SU-DHL-6 (cell line): ENCODE measurements at regions not wholly inside any gene's neighbourhood (a gene's known extent, or its start where the extent isn't known, plus 50 kb on each side); places are given as distances from the start of the nearest gene placed in this dataset.

ENCODE experiments used
- H2AFZ ChIP-seq: fragments of 200-600 bp; sonication (generic); 2 replicates; pipeline ENCODE4 v1.6.1; 2014; ENCODE audit warnings: low read depth, mild to moderate bottlenecking, moderate library complexity, mixed read lengths, antibody characterized with exemption, low read length; ENCODE audit not compliant: severe bottlenecking
- H3F3A ChIP-seq: fragments of 200-600 bp; shearing (Covaris generic); 2 replicates; pipeline ENCODE4 v1.6.0; 2016; ENCODE audit warnings: antibody characterized with exemption, mild to moderate bottlenecking; ENCODE audit not compliant: insufficient read depth
- H3K27ac ChIP-seq: fragments of 200-600 bp; sonication (generic); 2 replicates; pipeline ENCODE4 v1.5.1; 2016; ENCODE audit warnings: low read depth, mild to moderate bottlenecking, low read length, moderate library complexity, mixed read lengths
- H3K27me3 ChIP-seq: fragments of 200-600 bp; sonication (generic), shearing (Covaris generic); 2 replicates; pipeline ENCODE4 v1.6.0; 2014; ENCODE audit warnings: mild to moderate bottlenecking, low read length
- H3K36me3 ChIP-seq: fragments of 200-600 bp; sonication (generic); 2 replicates; pipeline ENCODE4 v1.6.1; 2014; ENCODE audit warnings: mild to moderate bottlenecking, low read length, mixed read lengths
- H3K4me2 ChIP-seq: fragments of 300-600, 200-600 bp; shearing (Covaris generic), sonication (generic); 2 replicates; pipeline ENCODE4 v1.6.0; 2014; ENCODE audit warnings: low read length, low read depth, mild to moderate bottlenecking; ENCODE audit not compliant: poor library complexity, severe bottlenecking
- H3K4me3 ChIP-seq: fragments of 200-600 bp; sonication (generic); 2 replicates; pipeline ENCODE4 v1.5.1; 2014; ENCODE audit warnings: antibody characterized with exemption, low read length, mild to moderate bottlenecking, mixed read lengths; ENCODE audit not compliant: insufficient read depth, poor library complexity, severe bottlenecking
- H3K79me2 ChIP-seq: fragments of 200-600 bp; sonication (generic); 2 replicates; pipeline ENCODE4 v1.6.1; 2014; ENCODE audit warnings: mild to moderate bottlenecking, low read length, moderate library complexity; ENCODE audit not compliant: insufficient read depth
- H3K9ac ChIP-seq: fragments of 200-600 bp; sonication (generic); 2 replicates; pipeline ENCODE4 v1.7.0; 2014; ENCODE audit warnings: mild to moderate bottlenecking, low read length
- H3K9me2 ChIP-seq: fragments of 200-600 bp; sonication (generic); replicated peaks from 2 replicates; pipeline ENCODE4 v1.6.1; 2014; ENCODE audit warnings: low read length; ENCODE audit not compliant: insufficient read depth
- H3K9me3 ChIP-seq: fragments of 200-600 bp; sonication (generic); 2 replicates; pipeline ENCODE4 v1.6.1; 2014; ENCODE audit warnings: low read length, mixed read lengths; ENCODE audit not compliant: insufficient read depth
- H4K20me1 ChIP-seq: fragments of 200-600 bp; sonication (generic); 2 replicates; pipeline ENCODE4 v1.6.1; 2014; ENCODE audit warnings: low read depth, mild to moderate bottlenecking, antibody characterized with exemption, low read length, moderate library complexity, mixed read lengths
- EZH2phosphoT487 ChIP-seq: fragments of 200-600 bp; sonication (generic), shearing (Covaris generic); conservative IDR thresholded peaks from 2 replicates; pipeline ENCODE4 v1.6.1; 2018; ENCODE audit warnings: mild to moderate bottlenecking, antibody characterized with exemption, low read length, moderate library complexity, mixed read lengths
- TF ChIP-seq, protein P1 (sequence below): fragments of 200-600 bp; sonication (generic); IDR thresholded peaks from one replicate; pipeline ENCODE4 v1.5.1; 2017; ENCODE audit warnings: antibody characterized with exemption, mild to moderate bottlenecking, low read length, moderate library complexity; ENCODE audit not compliant: insufficient read depth, poor library complexity, severe bottlenecking

DNA sequence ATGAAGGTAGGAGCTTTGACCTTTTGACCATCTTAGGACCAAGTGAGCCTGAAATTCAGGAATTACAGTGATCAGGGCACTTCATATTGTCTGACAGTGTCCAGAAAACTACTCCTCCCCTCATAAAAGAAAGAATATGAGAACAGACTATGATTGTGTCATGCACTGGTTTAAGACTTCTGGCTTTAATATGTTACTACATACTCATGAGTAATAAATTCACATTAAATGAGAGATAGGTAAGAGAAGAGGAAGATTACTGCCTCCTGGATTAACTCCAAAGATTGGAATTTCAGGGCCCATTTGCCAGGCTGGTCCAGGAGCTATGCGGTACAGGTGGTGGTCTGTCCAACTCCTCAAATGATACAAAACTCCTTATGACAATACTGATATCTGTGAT lies 213.5 kb upstream of the ADRA1B start:
- Histone ChIP-seq H3K36me3 (no peaks in the 10 kb centered on the region), H4K20me1 (no peaks in the 10 kb centered on the region), H2AFZ (no peak overlapping the region), H3K4me3 (no peak overlapping the region), H3K9me2 (no peaks in the 10 kb centered on the region), H3K9me3 (no peaks in the 10 kb centered on the region; the same call in 1 of the 2 replicates), H3K27ac (no peak overlapping the region), H3F3A (no peaks in the 10 kb centered on the region), H3K27me3 (no peaks in the 10 kb centered on the region), H3K4me2 (no peak overlapping the region), H3K9ac (no peak overlapping the region), H3K79me2 (no peaks in the 10 kb centered on the region)
- TF ChIP-seq, protein P1, sequence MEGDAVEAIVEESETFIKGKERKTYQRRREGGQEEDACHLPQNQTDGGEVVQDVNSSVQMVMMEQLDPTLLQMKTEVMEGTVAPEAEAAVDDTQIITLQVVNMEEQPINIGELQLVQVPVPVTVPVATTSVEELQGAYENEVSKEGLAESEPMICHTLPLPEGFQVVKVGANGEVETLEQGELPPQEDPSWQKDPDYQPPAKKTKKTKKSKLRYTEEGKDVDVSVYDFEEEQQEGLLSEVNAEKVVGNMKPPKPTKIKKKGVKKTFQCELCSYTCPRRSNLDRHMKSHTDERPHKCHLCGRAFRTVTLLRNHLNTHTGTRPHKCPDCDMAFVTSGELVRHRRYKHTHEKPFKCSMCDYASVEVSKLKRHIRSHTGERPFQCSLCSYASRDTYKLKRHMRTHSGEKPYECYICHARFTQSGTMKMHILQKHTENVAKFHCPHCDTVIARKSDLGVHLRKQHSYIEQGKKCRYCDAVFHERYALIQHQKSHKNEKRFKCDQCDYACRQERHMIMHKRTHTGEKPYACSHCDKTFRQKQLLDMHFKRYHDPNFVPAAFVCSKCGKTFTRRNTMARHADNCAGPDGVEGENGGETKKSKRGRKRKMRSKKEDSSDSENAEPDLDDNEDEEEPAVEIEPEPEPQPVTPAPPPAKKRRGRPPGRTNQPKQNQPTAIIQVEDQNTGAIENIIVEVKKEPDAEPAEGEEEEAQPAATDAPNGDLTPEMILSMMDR = no peak
- TF ChIP-seq EZH2phosphoT487 = no peak

DNA sequence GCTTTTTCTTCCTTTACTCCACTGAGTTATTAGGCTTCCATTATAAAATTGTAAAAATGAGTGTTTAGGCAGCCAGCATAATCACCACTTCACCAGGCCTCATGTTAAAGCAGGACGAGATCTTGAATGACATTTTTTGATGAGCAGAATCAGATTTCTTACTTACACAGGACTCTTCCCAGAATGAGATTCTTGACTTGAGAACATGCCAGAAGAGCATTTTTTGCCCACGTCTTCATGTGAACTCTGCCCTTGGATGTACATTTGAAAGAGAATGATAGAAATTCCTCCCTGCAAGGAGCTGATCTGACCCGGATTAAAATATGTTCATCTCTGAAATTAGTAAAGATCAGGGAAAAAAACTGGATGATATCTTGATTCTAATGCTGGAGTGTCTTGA lies 212.1 kb upstream of the ADRA1B start:
- Histone ChIP-seq H3K9me3 (no peaks in the 10 kb centered on the region; the same call in 1 of the 2 replicates), H3K9me2 (no peaks in the 10 kb centered on the region), H3K4me2 (no peak overlapping the region), H2AFZ (no peak overlapping the region), H3K27ac (no peak overlapping the region), H3K79me2 (no peaks in the 10 kb centered on the region), H3F3A (no peaks in the 10 kb centered on the region), H4K20me1 (no peaks in the 10 kb centered on the region), H3K4me3 (no peak overlapping the region), H3K36me3 (no peaks in the 10 kb centered on the region), H3K27me3 (no peaks in the 10 kb centered on the region), H3K9ac (no peak overlapping the region)
- TF ChIP-seq, protein P1 = no peak
- no peak for TF ChIP-seq EZH2phosphoT487

DNA sequence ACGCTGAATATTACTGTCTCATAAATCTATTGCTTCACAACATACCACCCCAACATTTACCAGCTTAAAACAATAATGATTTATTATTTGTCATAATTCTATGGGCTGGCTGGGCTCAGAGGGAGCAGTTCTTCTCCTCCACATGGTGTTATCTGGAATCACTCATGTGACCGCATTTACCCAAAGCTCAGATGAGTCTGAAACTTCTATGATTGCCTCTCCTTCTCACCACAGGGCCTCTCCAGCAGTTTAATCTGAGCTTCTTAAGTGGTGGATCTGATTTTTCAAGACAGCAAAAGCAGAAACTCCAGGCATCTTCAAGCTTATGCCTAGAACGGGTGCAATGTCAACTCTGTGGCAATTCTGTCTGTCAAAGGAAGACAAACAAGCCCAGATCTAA lies 210.3 kb upstream of the ADRA1B start:
- H3K27ac ChIP-seq = no peak overlapping the region
- H3K27me3 ChIP-seq = no peaks in the 10 kb centered on the region
- H3K36me3 ChIP-seq = no peaks in the 10 kb centered on the region
- no peaks in the 10 kb centered on the region; the same call in 1 of the 2 replicates for H3K9me3 ChIP-seq
- TF ChIP-seq, protein P1 = no peak
- TF ChIP-seq EZH2phosphoT487 = no peak
- H3K9me2 ChIP-seq = no peaks in the 10 kb centered on the region
- H3K4me2 ChIP-seq = no peak overlapping the region
- no peaks in the 10 kb centered on the region for H3K79me2 ChIP-seq
- no peak overlapping the region for H2AFZ ChIP-seq
- H3K4me3 ChIP-seq = no peak overlapping the region
- H3K9ac ChIP-seq = no peak overlapping the region
- no peaks in the 10 kb centered on the region for H4K20me1 ChIP-seq
- H3F3A ChIP-seq = no peaks in the 10 kb centered on the region
